Stimulated activated memory B cell treated with anti-CD40 and anti-IgM and Interleukin-4, amounts not matched to agents 10 μg/mL and 1 μg/mL and 100 μg/mL, for 72 hours (primary cell): ENCODE measurements at regions not wholly inside any gene's neighbourhood (a gene's known extent, or its start where the extent isn't known, plus 50 kb on each side); places are given as distances from the start of the nearest gene placed in this dataset.

Experiments
- ATAC-seq: fragments of 150-1000 bp; cut with Tn5 transposase; 2 replicates; pipeline ENCODE4 v1.10.0; 2021
- H3K27ac Mint-ChIP-seq: one replicate; pipeline ENCODE4 v1.8.0; 2022; ENCODE audit warnings: mild to moderate bottlenecking, mixed read lengths
- H3K27me3 Mint-ChIP-seq: one replicate; pipeline ENCODE4 v1.8.0; 2022; ENCODE audit warnings: mixed read lengths
- H3K36me3 Mint-ChIP-seq: one replicate; pipeline ENCODE4 v1.8.0; 2022; ENCODE audit warnings: mixed read lengths
- H3K4me1 Mint-ChIP-seq: one replicate; pipeline ENCODE4 v1.8.0; 2022; ENCODE audit warnings: mixed read lengths
- H3K4me3 Mint-ChIP-seq: one replicate; pipeline ENCODE4 v1.8.0; 2022; ENCODE audit warnings: mild to moderate bottlenecking, moderate library complexity, mixed read lengths
- H3K9me3 Mint-ChIP-seq: one replicate; pipeline ENCODE4 v1.8.0; 2022; ENCODE audit warnings: mixed read lengths

DNA sequence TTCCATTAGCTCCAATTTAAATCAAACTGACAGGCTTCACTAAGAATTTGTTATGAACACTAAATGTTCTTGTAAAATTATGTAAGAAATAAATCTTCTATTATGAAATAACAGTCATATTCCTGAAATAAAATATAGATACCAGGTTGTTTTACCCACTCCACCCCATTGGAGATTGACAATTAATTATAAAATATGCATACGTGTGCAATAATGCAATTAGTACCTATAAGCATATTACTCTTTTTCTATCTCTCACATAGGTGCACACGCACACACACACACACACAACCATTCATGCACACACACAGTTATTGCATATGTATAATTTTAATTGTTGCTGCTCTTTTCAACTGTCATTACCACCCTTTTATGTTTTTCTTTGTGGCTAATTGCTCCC is 395.7 kb downstream of the SLITRK5 start:
- no peak overlapping the region for H3K4me3 Mint-ChIP-seq
- no peak for ATAC-seq

DNA sequence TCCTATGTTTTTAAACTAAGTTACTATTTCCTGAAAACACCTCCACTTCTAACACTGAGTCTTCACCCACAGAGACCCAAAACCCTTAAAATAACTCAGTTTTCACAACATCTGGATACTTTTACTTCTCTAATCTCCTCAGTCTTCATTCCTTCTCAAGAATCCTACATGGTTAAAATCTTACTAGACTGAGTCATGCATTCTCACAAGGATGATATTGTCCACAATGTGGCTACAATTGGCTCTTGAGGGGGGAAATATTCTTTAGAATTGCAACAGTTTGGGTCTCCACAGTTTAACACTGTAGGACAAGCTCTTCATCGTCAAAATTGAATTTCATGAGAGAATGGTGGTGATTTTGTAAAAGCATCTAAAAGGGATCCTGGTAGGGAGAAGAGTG is 397.1 kb downstream of the SLITRK5 start:
- Mint-ChIP-seq H3K27me3 (no peaks in the 10 kb centered on the region), H3K36me3 (no peaks in the 10 kb centered on the region), H3K4me1 (no peaks in the 10 kb centered on the region), H3K27ac (no peak overlapping the region), H3K4me3 (no peak overlapping the region), H3K9me3 (peaks cover 20% of the 10 kb centered on the region)
- no peak for ATAC-seq

More for the DNA sequence above, 395.7 kb downstream of the SLITRK5 start:
- Mint-ChIP-seq H3K27me3 (no peaks in the 10 kb centered on the region), H3K9me3 (peaks cover 22% of the 10 kb centered on the region), H3K36me3 (no peaks in the 10 kb centered on the region), H3K4me1 (no peaks in the 10 kb centered on the region), H3K27ac (no peak overlapping the region)

DNA sequence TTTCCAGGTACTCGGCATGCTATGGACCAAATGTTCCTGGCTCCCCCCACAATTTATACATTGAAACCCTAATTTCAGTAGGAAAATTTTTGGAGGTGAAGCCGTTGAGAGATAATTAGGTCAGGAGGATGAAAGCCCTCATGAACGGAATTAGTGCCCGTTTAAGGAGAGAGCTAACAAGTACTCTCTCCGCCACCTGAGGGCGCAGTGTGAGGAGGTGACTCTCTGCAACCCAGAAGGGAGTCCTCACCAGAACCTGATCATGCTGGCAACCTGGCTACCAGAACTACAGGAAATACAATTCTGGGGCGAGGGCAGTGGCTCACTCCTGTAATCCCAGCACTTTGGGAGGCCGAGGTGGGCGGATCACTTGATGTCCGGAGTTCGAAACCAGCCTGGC is 397.8 kb downstream of the SLITRK5 start:
- no peaks in the 10 kb centered on the region for H3K4me1 Mint-ChIP-seq
- H3K27ac Mint-ChIP-seq, result no peak overlapping the region
- no peak overlapping the region for H3K4me3 Mint-ChIP-seq
- H3K9me3 Mint-ChIP-seq, result peaks cover 16% of the 10 kb centered on the region
- H3K27me3 Mint-ChIP-seq, result no peaks in the 10 kb centered on the region
- no peaks in the 10 kb centered on the region for H3K36me3 Mint-ChIP-seq
- no peak for ATAC-seq

- H3K27me3 Mint-ChIP-seq, result no peaks in the 10 kb centered on the region
- H3K4me1 Mint-ChIP-seq, result no peaks in the 10 kb centered on the region
- peaks cover 9% of the 10 kb centered on the region for H3K9me3 Mint-ChIP-seq
- H3K36me3 Mint-ChIP-seq, result no peaks in the 10 kb centered on the region
- no peak for ATAC-seq
- H3K4me3 Mint-ChIP-seq, result no peak overlapping the region
- H3K27ac Mint-ChIP-seq, result no peak overlapping the region
Observed at GRCh38 chr13:88071371-88071770, 400.2 kb downstream of the SLITRK5 start.

DNA sequence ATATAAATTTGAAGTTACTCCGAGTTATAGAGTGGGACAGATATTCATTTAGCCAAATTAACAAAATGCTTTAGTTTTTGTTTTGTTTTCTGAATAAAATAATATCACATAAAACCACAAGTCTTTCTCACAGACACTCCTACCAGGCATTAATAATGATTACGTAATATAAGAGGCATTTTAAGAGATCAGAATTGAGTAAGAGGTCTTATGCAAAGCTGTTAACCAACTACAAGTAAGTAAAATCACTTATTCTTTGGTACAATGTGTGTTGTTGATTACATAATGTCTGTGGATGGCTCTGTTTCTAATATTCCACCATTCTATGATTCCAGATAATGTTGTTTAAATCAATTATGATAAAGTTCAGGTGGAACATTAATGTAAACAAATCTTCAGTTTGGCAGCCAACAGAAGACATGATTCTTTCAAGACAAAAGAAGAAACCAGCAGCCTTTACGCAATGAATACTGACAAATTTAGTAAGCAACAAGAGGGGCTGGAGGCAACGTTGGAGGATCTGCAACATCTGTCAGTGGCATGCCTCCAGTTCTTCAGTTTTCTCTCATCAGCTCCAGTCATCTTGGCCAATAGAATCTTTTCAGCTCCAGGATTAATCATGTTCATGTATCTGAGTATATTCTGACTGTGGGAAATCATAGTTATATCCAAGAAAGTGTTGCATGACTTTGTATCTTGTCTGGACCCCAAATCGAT is 403.8 kb downstream of the SLITRK5 start:
- ATAC-seq, result no peak
- Mint-ChIP-seq H3K27me3 (no peaks in the 10 kb centered on the region), H3K9me3 (peaks cover 9% of the 10 kb centered on the region), H3K36me3 (no peaks in the 10 kb centered on the region), H3K4me1 (no peaks in the 10 kb centered on the region), H3K27ac (no peak overlapping the region), H3K4me3 (no peak overlapping the region)

DNA sequence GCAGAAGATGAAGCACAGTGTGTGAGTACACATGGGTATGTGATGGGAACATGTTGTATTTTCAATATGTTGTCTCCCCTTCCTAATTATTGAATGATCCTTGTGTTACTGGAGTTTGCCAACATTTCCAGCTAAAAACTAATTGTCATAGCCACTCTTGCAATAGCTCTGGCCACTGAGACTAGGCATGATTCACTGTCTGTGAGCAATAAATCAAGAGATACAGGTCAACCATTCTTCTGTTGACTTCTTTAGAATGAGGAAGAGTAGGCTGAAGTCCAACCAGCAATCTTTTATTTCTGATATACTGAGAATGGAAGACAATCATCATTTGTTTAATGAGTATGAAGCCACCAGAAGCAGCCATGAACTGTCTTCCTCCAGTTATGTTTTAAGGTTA is 413.9 kb downstream of the SLITRK5 start:
- Mint-ChIP-seq H3K36me3 (no peaks in the 10 kb centered on the region), H3K27me3 (no peaks in the 10 kb centered on the region), H3K9me3 (peaks cover 5% of the 10 kb centered on the region), H3K4me1 (no peaks in the 10 kb centered on the region), H3K4me3 (no peak overlapping the region), H3K27ac (no peak overlapping the region)
- no peak for ATAC-seq

- no peak for ATAC-seq
- H3K4me3 Mint-ChIP-seq, result no peak overlapping the region
- H3K27ac Mint-ChIP-seq, result no peak overlapping the region
- H3K27me3 Mint-ChIP-seq, result no peaks in the 10 kb centered on the region
- H3K4me1 Mint-ChIP-seq, result no peaks in the 10 kb centered on the region
- peaks cover 6% of the 10 kb centered on the region for H3K9me3 Mint-ChIP-seq
- no peaks in the 10 kb centered on the region for H3K36me3 Mint-ChIP-seq
Observed at GRCh38 chr13:88086577-88086976, 415.4 kb downstream of the SLITRK5 start.

DNA sequence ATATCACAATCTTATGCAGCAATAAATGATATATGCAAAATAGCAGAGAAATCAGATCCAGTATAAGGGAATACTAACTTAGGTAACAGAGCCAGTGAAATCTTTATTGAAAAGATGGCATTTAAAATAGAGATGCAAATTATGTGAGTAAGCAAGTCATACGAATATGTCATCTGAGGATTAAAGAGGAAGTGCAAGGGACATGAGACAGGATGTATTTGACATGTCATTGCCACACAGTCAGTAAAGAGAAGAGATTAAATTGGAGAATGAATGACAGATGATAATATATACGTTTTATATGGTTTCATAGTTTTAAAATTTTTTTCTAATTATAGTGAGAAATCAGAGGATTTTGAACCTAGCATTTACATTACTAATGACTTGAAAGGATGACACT is 426.4 kb downstream of the SLITRK5 start:
- Mint-ChIP-seq H3K4me3 (no peak overlapping the region), H3K36me3 (no peaks in the 10 kb centered on the region), H3K27me3 (no peaks in the 10 kb centered on the region), H3K27ac (no peak overlapping the region), H3K9me3 (peaks cover under 1% of the 10 kb centered on the region), H3K4me1 (no peaks in the 10 kb centered on the region)
- ATAC-seq, result no peak

- no peak for ATAC-seq
- Mint-ChIP-seq H3K9me3 (peaks cover 8% of the 10 kb centered on the region), H3K27ac (no peak overlapping the region), H3K36me3 (no peaks in the 10 kb centered on the region), H3K4me1 (no peaks in the 10 kb centered on the region), H3K4me3 (no peak overlapping the region), H3K27me3 (no peaks in the 10 kb centered on the region)
Observed at GRCh38 chr13:88103824-88104223, 432.7 kb downstream of the SLITRK5 start.

DNA sequence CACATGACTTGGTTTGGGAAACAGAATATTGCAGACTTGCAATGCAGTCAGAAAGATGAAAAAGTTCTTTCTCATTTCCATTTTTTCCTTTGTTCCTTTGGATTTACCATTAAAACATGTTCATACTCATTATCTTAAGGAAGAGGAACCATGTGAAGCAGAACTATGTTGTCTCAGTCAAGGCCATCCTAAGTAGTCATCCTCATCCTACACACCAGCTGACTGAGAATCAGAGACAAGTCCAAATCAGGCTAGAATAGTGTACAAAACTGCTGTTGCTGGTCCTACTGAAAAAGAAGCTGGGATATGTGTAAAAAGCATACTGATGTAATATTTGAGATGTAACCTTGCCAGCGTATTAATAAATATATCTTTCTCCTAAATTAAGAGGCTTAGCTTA is 433.4 kb downstream of the SLITRK5 start:
- ATAC-seq, result no peak
- Mint-ChIP-seq H3K9me3 (peaks cover 8% of the 10 kb centered on the region), H3K36me3 (no peaks in the 10 kb centered on the region), H3K4me3 (no peak overlapping the region), H3K4me1 (no peaks in the 10 kb centered on the region), H3K27me3 (no peaks in the 10 kb centered on the region), H3K27ac (no peak overlapping the region)

GRCh38 chr13:88107570-88107969 is 436.4 kb downstream of the SLITRK5 start:
- ATAC-seq, result no peak

GRCh38 chr13:88112526-88112925 is 441.4 kb downstream of the SLITRK5 start:
- no peaks in the 10 kb centered on the region for H3K36me3 Mint-ChIP-seq
- no peak overlapping the region for H3K4me3 Mint-ChIP-seq
- H3K27ac Mint-ChIP-seq, result no peak overlapping the region
- H3K4me1 Mint-ChIP-seq, result no peaks in the 10 kb centered on the region
- H3K27me3 Mint-ChIP-seq, result no peaks in the 10 kb centered on the region
- no peaks in the 10 kb centered on the region for H3K9me3 Mint-ChIP-seq
- ATAC-seq, result no peak

More at GRCh38 chr13:88107570-88107969, 436.4 kb downstream of the SLITRK5 start:
- H3K27ac Mint-ChIP-seq, result no peak overlapping the region
- no peaks in the 10 kb centered on the region for H3K36me3 Mint-ChIP-seq
- H3K9me3 Mint-ChIP-seq, result peaks cover 7% of the 10 kb centered on the region
- H3K4me3 Mint-ChIP-seq, result no peak overlapping the region
- H3K4me1 Mint-ChIP-seq, result no peaks in the 10 kb centered on the region
- H3K27me3 Mint-ChIP-seq, result no peaks in the 10 kb centered on the region

GRCh38 chr13:88115976-88116375 is 444.8 kb downstream of the SLITRK5 start:
- Mint-ChIP-seq H3K9me3 (peaks cover 2% of the 10 kb centered on the region), H3K4me1 (no peaks in the 10 kb centered on the region), H3K4me3 (no peak overlapping the region), H3K36me3 (no peaks in the 10 kb centered on the region), H3K27me3 (no peaks in the 10 kb centered on the region), H3K27ac (no peak overlapping the region)
- ATAC-seq, result no peak

GRCh38 chr13:88118952-88119351 is 447.8 kb downstream of the SLITRK5 start:
- H3K27ac Mint-ChIP-seq, result no peak overlapping the region
- no peaks in the 10 kb centered on the region for H3K36me3 Mint-ChIP-seq
- H3K4me3 Mint-ChIP-seq, result no peak overlapping the region
- H3K27me3 Mint-ChIP-seq, result no peaks in the 10 kb centered on the region
- peaks cover 7% of the 10 kb centered on the region for H3K9me3 Mint-ChIP-seq
- no peaks in the 10 kb centered on the region for H3K4me1 Mint-ChIP-seq
- no peak for ATAC-seq

DNA sequence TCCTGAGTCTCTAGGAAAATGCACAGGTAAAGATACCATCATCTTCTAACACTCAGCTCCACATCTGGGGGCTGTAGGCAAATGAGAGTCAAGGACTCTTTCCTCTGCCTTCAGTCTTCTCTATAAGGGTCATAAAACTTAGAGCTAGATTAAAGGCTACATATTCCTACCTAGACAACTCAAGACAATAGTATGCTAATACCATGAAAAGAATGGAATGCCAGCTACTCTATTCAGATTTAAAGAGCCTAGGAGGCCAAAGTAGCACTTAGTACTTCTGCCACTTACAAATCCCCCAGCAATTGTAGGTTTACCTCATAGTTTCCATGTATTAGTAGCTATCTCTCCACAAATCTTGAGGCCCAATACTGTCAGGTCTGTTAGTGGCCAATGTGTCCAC is 453.0 kb downstream of the SLITRK5 start:
- no peak overlapping the region for H3K27ac Mint-ChIP-seq

DNA sequence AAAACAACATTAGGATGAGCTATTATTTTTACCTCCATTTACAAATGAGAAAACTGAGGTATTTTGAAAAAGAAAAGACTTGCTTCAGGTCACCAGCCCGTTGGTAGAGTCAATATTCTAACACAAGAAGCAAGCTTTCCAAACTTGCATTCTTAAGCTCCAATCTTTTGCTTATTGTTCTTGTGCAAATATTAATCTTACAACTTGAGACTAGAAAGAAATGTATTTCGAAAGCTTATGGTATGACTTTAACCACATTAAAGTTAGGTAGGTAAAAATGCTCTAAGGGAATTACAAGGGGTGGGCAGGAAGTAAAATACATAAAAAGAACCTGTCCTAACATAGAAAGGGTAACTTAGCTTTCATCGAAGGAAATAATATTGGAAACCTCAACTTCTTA is 453.9 kb downstream of the SLITRK5 start:
- H3K4me1 Mint-ChIP-seq, result no peaks in the 10 kb centered on the region
- H3K36me3 Mint-ChIP-seq, result no peaks in the 10 kb centered on the region
- no peak for ATAC-seq
- H3K9me3 Mint-ChIP-seq, result peaks cover 13% of the 10 kb centered on the region
- H3K27ac Mint-ChIP-seq, result no peak overlapping the region
- no peaks in the 10 kb centered on the region for H3K27me3 Mint-ChIP-seq
- H3K4me3 Mint-ChIP-seq, result no peak overlapping the region

More for the DNA sequence above, 453.0 kb downstream of the SLITRK5 start:
- no peak for ATAC-seq
- Mint-ChIP-seq H3K27me3 (no peaks in the 10 kb centered on the region), H3K9me3 (peaks cover 12% of the 10 kb centered on the region), H3K36me3 (no peaks in the 10 kb centered on the region), H3K4me1 (no peaks in the 10 kb centered on the region), H3K4me3 (no peak overlapping the region)
